HEK293 (cell line): ENCODE measurements at regions not wholly inside any gene's neighbourhood (a gene's known extent, or its start where the extent isn't known, plus 50 kb on each side); places are given as distances from the start of the nearest gene placed in this dataset.

Experiments used
- CTCF ChIA-PET: fragments of 350-600 bp; formaldehyde crosslinking; extraction: SDS; loops from one replicate; lab custom pipeline; 2021; ENCODE audit warnings: antibody characterized with exemption; lab: Yijun Ruan, JAX
- POLR2A ChIA-PET: fragments of 300-600 bp; formaldehyde crosslinking; extraction: SDS; loops from one replicate; lab custom pipeline; 2020; ENCODE audit warnings: antibody characterized with exemption, inconsistent platforms; lab: Yijun Ruan, JAX
- H3K27ac ChIP-seq: fragments of 200-500 bp; sonication (Bioruptor generic); 2 replicates; pipeline ENCODE4 v1.5.1; 2014; ENCODE audit warnings: low read depth, low read length, control low read depth, inconsistent platforms; ENCODE audit errors: extremely low read depth
- H3K36me3 ChIP-seq, 2 experiments: fragments of 200-500 bp in 1 of 2; sonication (Bioruptor generic) in 1 of 2; 1 replicate in 1 of 2; 2 replicates in 1 of 2; pipeline ENCODE4 v1.5.1; 2014 to 2017; ENCODE audit warnings: inconsistent platforms in 2 of 2, low read length in 2 of 2; ENCODE audit not compliant: control insufficient read depth in 2 of 2, insufficient read depth in 1 of 2
- H3K4me1 ChIP-seq: fragments of 200-500 bp; sonication (Bioruptor generic); 2 replicates; pipeline ENCODE4 v1.5.1; 2014; ENCODE audit warnings: mild to moderate bottlenecking, low read length, inconsistent platforms; ENCODE audit not compliant: control insufficient read depth, insufficient read depth
- H3K4me3 ChIP-seq: 2 replicates; pipeline ENCODE4 v1.5.1; 2011; ENCODE audit warnings: low read depth, mild to moderate bottlenecking, control low read depth, low read length, moderate library complexity
- H3K9me3 ChIP-seq: fragments of 200-500 bp; sonication (Bioruptor generic); 2 replicates; pipeline ENCODE4 v1.5.1; 2014; ENCODE audit warnings: low read depth, low read length, inconsistent platforms; ENCODE audit not compliant: control insufficient read depth, insufficient read depth
- ATF2 ChIP-seq: fragments of 450-650 bp; formaldehyde crosslinking; IDR thresholded peaks from 2 replicates; pipeline ENCODE4 v1.5.1; 2016; ENCODE audit warnings: missing biosample characterization, missing genetic modification characterization, low read depth
- EGR2 ChIP-seq: fragments of 450-650 bp; formaldehyde crosslinking; IDR thresholded peaks from 2 replicates; pipeline ENCODE4 v1.5.1; 2016; ENCODE audit warnings: low read depth, missing biosample characterization, missing genetic modification characterization
- KLF8 ChIP-seq: fragments of 450-650 bp; formaldehyde crosslinking; IDR thresholded peaks from 2 replicates; pipeline ENCODE4 v1.5.1; 2016; ENCODE audit warnings: missing biosample characterization, missing genetic modification characterization
- OVOL3 ChIP-seq: fragments of 450-650 bp; formaldehyde crosslinking; IDR thresholded peaks from 2 replicates; pipeline ENCODE4 v1.5.1; 2016; ENCODE audit warnings: missing biosample characterization, missing genetic modification characterization
- PRDM6 ChIP-seq: fragments of 450-650 bp; formaldehyde crosslinking; IDR thresholded peaks from 2 replicates; pipeline ENCODE4 v1.5.1; 2017; ENCODE audit warnings: missing biosample characterization, missing genetic modification characterization
- SP2 ChIP-seq: fragments of 450-650 bp; formaldehyde crosslinking; IDR thresholded peaks from 2 replicates; pipeline ENCODE4 v1.5.1; 2016; ENCODE audit warnings: missing biosample characterization, missing genetic modification characterization
- SP3 ChIP-seq: fragments of 450-650 bp; formaldehyde crosslinking; IDR thresholded peaks from 2 replicates; pipeline ENCODE4 v1.5.1; 2016; ENCODE audit warnings: missing biosample characterization, missing genetic modification characterization
- TSHZ1 ChIP-seq: fragments of 450-650 bp; formaldehyde crosslinking; IDR thresholded peaks from 2 replicates; pipeline ENCODE4 v1.5.1; 2016; ENCODE audit warnings: missing biosample characterization, missing genetic modification characterization, borderline replicate concordance
- YY1 ChIP-seq: fragments of 450-650 bp; formaldehyde crosslinking; IDR thresholded peaks from 2 replicates; pipeline ENCODE4 v1.5.1; 2018; ENCODE audit warnings: missing biosample characterization, missing genetic modification characterization
- ZBTB11 ChIP-seq: fragments of 450-650 bp; formaldehyde crosslinking; conservative IDR thresholded peaks from 2 replicates; pipeline ENCODE4 v1.5.1; 2016; ENCODE audit warnings: low read depth, missing biosample characterization, missing genetic modification characterization
- ZNF114 ChIP-seq: fragments of 450-650 bp; formaldehyde crosslinking; IDR thresholded peaks from 2 replicates; pipeline ENCODE4 v1.5.0; 2017; ENCODE audit warnings: missing biosample characterization, missing genetic modification characterization
- ZNF157 ChIP-seq: fragments of 450-650 bp; formaldehyde crosslinking; IDR thresholded peaks from 2 replicates; pipeline ENCODE4 v1.5.1; 2016; ENCODE audit warnings: missing biosample characterization, missing genetic modification characterization
- ZNF175 ChIP-seq: fragments of 450-650 bp; formaldehyde crosslinking; IDR thresholded peaks from 2 replicates; pipeline ENCODE4 v1.5.1; 2016; ENCODE audit warnings: missing biosample characterization, missing genetic modification characterization
- ZNF19 ChIP-seq: fragments of 450-650 bp; formaldehyde crosslinking; IDR thresholded peaks from 2 replicates; pipeline ENCODE4; 2016; ENCODE audit warnings: missing biosample characterization, missing genetic modification characterization, low read depth
- ZNF350 ChIP-seq: fragments of 450-650 bp; formaldehyde crosslinking; IDR thresholded peaks from 2 replicates; pipeline ENCODE4 v1.5.0; 2017; ENCODE audit warnings: missing biosample characterization, mild to moderate bottlenecking, missing genetic modification characterization
- ZNF354C ChIP-seq: fragments of 450-650 bp; formaldehyde crosslinking; IDR thresholded peaks from 2 replicates; pipeline ENCODE4 v1.5.1; 2016; ENCODE audit warnings: missing biosample characterization, missing genetic modification characterization, low read depth, borderline replicate concordance
- ZNF521 ChIP-seq: fragments of 450-650 bp; formaldehyde crosslinking; IDR thresholded peaks from 2 replicates; pipeline ENCODE4 v1.5.1; 2017; ENCODE audit warnings: missing biosample characterization, mild to moderate bottlenecking, missing genetic modification characterization
- ZNF560 ChIP-seq: fragments of 450-650 bp; formaldehyde crosslinking; IDR thresholded peaks from 2 replicates; pipeline ENCODE4 v1.5.1; 2017; ENCODE audit warnings: missing biosample characterization, missing genetic modification characterization, borderline replicate concordance
- ZNF571 ChIP-seq: fragments of 450-650 bp; formaldehyde crosslinking; IDR thresholded peaks from 2 replicates; pipeline ENCODE4 v1.5.0; 2017; ENCODE audit warnings: missing biosample characterization, missing genetic modification characterization
- ZNF600 ChIP-seq: fragments of 450-650 bp; formaldehyde crosslinking; IDR thresholded peaks from 2 replicates; pipeline ENCODE4 v1.5.1; 2016; ENCODE audit warnings: missing biosample characterization, missing genetic modification characterization
- ZNF658 ChIP-seq: fragments of 450-650 bp; formaldehyde crosslinking; IDR thresholded peaks from 2 replicates; pipeline ENCODE4; 2016; ENCODE audit warnings: missing biosample characterization, missing genetic modification characterization
- ZNF677 ChIP-seq: fragments of 450-650 bp; IDR thresholded peaks from 2 replicates; pipeline ENCODE4 v1.5.0; 2018; ENCODE audit warnings: missing biosample characterization, mild to moderate bottlenecking, missing genetic modification characterization, moderate library complexity
- ZNF777 ChIP-seq: fragments of 450-650 bp; formaldehyde crosslinking; IDR thresholded peaks from 2 replicates; pipeline ENCODE4 v1.5.1; 2017; ENCODE audit warnings: missing biosample characterization, missing genetic modification characterization, borderline replicate concordance

GRCh38 chr5:158285698-158286097 is 426.8 kb upstream of the CLINT1 start (continued):
- TF ChIP-seq TSHZ1 (tag by site-specific recombination) (no peak), OVOL3 (tag by site-specific recombination) (no peak), ZNF777 (tag by site-specific recombination) (no peak), ZNF175 (tag by site-specific recombination) (no peak), ZNF600 (tag by site-specific recombination) (no peak)
- TF ChIP-seq, all 188 proteins: peak for 0

- no peak for TF ChIP-seq ZNF658 (tag by site-specific recombination)
- TF ChIP-seq ZNF677 (tag by site-specific recombination) = no peak
- no peak for TF ChIP-seq ZBTB11
- no peak for TF ChIP-seq ZNF521 (tag by site-specific recombination)
- no peak for TF ChIP-seq YY1 (tag by site-specific recombination)
- no peak for TF ChIP-seq ATF2
- TF ChIP-seq SP2 (tag by site-specific recombination) = no peak
- TF ChIP-seq ZNF560 = no peak
- TF ChIP-seq KLF8 (tag by site-specific recombination) = no peak
- H3K4me1 ChIP-seq = peaks cover 10% of the 10 kb centered on the region
- H3K36me3 ChIP-seq = no peaks in the 10 kb centered on the region
- no peak overlapping the region for H3K27ac ChIP-seq
- H3K4me3 ChIP-seq = no peak overlapping the region
- ChIA-PET POLR2A (no interaction called here), CTCF (interaction anchor here (1.5 kb wide), 1 partner anchor 12 kb away, joined by 3 read pairs; no protein-coding TSS in a partner anchor)
- no peaks in the 10 kb centered on the region for H3K9me3 ChIP-seq
Measured at GRCh38 chr5:158284242-158284641, 425.3 kb upstream of the CLINT1 start.

- no peak overlapping the region for H3K4me3 ChIP-seq
- peaks cover 9% of the 10 kb centered on the region for H3K4me1 ChIP-seq
- no peak overlapping the region for H3K27ac ChIP-seq
- H3K36me3 ChIP-seq = no peaks in the 10 kb centered on the region
- ChIA-PET POLR2A (no interaction called here), CTCF (interaction anchor here (0.6 to 1.5 kb wide), 2 partner anchors 12 to 1116 kb away, joined by 3 read pairs; no protein-coding TSS in a partner anchor)
- no peaks in the 10 kb centered on the region for H3K9me3 ChIP-seq
- no peak for TF ChIP-seq EGR2 (tag by site-specific recombination)
- TF ChIP-seq PRDM6 (tag by site-specific recombination) = no peak
- TF ChIP-seq ZNF350 (tag by site-specific recombination) = no peak
- no peak for TF ChIP-seq ZNF571 (tag by site-specific recombination)
- TF ChIP-seq ZNF354C (tag by site-specific recombination) = no peak
- no peak for TF ChIP-seq ZNF19 (tag by site-specific recombination)
- no peak for TF ChIP-seq SP3 (tag by site-specific recombination)
- no peak for TF ChIP-seq ZNF157
- TF ChIP-seq ZNF114 (tag by site-specific recombination) = no peak
Measured at GRCh38 chr5:158283397-158283796, 424.5 kb upstream of the CLINT1 start.
